Uterus (tissue), 2 donors: ENCODE measurements at regions not wholly inside any gene's neighbourhood (a gene's known extent, or its start where the extent isn't known, plus 50 kb on each side); places are given as distances from the start of the nearest gene placed in this dataset.

Experiments
- POLR2A ChIP-seq, 2 donors: fragments of 450-650 bp; IDR thresholded peaks; one replicate each; pipeline ENCODE4 v1.6.1; 2016; ENCODE audit warnings: antibody characterized with exemption in 2 of 2, mild to moderate bottlenecking in 1 of 2, moderate library complexity in 1 of 2
- TF ChIP-seq, protein P1 (sequence below), 4 experiments: fragments of 200-600 bp in 2 of 4; fragments of 450-650 bp in 2 of 4; sonication (generic) in 2 of 4; IDR thresholded peaks; one replicate each; pipeline ENCODE4 v1.5.1; 2016 to 2019; ENCODE audit warnings: antibody characterized with exemption in 4 of 4, mild to moderate bottlenecking in 2 of 4, moderate library complexity in 1 of 4

DNA sequence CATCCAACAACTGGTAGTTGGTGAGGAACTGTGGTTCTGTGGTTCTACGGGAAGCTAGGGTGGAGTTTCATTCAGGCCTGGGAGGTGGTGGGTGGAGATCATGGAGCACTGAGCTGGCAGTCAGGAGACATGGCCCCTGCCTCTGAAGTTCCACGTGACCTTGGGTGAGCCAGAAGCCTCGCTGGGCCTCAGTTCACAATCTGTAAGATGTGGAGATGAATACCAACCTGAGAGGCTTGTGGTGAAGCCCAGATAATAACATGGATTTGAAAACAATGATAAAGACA is 177.9 kb downstream of the MACROH2A1 start:
- TF ChIP-seq, protein P1, sequence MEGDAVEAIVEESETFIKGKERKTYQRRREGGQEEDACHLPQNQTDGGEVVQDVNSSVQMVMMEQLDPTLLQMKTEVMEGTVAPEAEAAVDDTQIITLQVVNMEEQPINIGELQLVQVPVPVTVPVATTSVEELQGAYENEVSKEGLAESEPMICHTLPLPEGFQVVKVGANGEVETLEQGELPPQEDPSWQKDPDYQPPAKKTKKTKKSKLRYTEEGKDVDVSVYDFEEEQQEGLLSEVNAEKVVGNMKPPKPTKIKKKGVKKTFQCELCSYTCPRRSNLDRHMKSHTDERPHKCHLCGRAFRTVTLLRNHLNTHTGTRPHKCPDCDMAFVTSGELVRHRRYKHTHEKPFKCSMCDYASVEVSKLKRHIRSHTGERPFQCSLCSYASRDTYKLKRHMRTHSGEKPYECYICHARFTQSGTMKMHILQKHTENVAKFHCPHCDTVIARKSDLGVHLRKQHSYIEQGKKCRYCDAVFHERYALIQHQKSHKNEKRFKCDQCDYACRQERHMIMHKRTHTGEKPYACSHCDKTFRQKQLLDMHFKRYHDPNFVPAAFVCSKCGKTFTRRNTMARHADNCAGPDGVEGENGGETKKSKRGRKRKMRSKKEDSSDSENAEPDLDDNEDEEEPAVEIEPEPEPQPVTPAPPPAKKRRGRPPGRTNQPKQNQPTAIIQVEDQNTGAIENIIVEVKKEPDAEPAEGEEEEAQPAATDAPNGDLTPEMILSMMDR (IDR thresholded peaks at IDR 0.05): no peak
- TF ChIP-seq POLR2A (IDR thresholded peaks at IDR 0.05): no peak
